HL-60 (cell line): ENCODE measurements at regions not wholly inside any gene's neighbourhood (a gene's known extent, or its start where the extent isn't known, plus 50 kb on each side); places are given as distances from the start of the nearest gene placed in this dataset.

ENCODE experiments used
- CTCF ChIP-seq: IDR thresholded peaks from one replicate; pipeline ENCODE4 v1.5.1; 2011; ENCODE audit warnings: low read length, control low read depth, inconsistent platforms; ENCODE audit not compliant: insufficient read depth
- GABPA ChIP-seq: IDR thresholded peaks from 2 replicates; pipeline ENCODE4 v1.6.1; 2012; ENCODE audit warnings: low read depth
- POLR2AphosphoS5 ChIP-seq: IDR thresholded peaks from 2 replicates; pipeline ENCODE4 v1.6.1; 2012; ENCODE audit warnings: low read depth
- REST ChIP-seq: IDR thresholded peaks from 2 replicates; pipeline ENCODE4 v1.6.1; 2012; ENCODE audit warnings: low read depth; ENCODE audit not compliant: insufficient replicate concordance

GRCh38 chr5:33148076-33148513 is 292.7 kb upstream of the TARS1 start:
- TF ChIP-seq POLR2AphosphoS5 (no peak), CTCF (no peak), GABPA (no peak), REST (no peak)
